Hepatocyte (in vitro differentiated cells): ENCODE measurements at regions not wholly inside any gene's neighbourhood (a gene's known extent, or its start where the extent isn't known, plus 50 kb on each side); places are given as distances from the start of the nearest gene placed in this dataset.

Source experiments
- EZH2 ChIP-seq: fragments of 200-600 bp; sonication (generic); IDR thresholded peaks from 2 replicates; pipeline ENCODE4 v1.6.1; 2016; ENCODE audit warnings: antibody characterized with exemption, mild to moderate bottlenecking, borderline replicate concordance
- TF ChIP-seq, protein P1 (sequence below): fragments of 200-600 bp; sonication (generic); IDR thresholded peaks from 2 replicates; pipeline ENCODE4 v1.5.1; 2016; ENCODE audit warnings: antibody characterized with exemption, mild to moderate bottlenecking; ENCODE audit not compliant: poor library complexity

DNA sequence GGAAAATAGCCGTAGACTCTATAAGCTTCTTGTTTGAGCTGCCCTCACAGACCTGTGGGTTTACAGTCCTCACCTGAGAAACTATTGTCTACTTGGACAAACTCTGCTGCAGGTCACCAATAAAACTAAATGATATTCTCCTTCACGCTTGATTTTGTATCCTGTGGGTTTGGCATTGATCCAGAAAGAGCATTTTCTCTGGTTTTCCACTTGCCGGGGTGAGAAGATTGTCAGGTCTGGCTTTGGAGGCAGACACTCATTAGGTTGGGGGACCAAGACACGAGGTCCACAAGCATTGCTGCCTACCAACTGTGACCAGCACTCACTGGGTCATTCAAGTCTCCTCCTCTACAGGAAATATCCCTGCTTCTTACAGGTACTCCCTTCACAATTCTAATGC is 68.5 kb downstream of the CDC14C start:
- TF ChIP-seq, protein P1, sequence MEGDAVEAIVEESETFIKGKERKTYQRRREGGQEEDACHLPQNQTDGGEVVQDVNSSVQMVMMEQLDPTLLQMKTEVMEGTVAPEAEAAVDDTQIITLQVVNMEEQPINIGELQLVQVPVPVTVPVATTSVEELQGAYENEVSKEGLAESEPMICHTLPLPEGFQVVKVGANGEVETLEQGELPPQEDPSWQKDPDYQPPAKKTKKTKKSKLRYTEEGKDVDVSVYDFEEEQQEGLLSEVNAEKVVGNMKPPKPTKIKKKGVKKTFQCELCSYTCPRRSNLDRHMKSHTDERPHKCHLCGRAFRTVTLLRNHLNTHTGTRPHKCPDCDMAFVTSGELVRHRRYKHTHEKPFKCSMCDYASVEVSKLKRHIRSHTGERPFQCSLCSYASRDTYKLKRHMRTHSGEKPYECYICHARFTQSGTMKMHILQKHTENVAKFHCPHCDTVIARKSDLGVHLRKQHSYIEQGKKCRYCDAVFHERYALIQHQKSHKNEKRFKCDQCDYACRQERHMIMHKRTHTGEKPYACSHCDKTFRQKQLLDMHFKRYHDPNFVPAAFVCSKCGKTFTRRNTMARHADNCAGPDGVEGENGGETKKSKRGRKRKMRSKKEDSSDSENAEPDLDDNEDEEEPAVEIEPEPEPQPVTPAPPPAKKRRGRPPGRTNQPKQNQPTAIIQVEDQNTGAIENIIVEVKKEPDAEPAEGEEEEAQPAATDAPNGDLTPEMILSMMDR, result no peak
- TF ChIP-seq EZH2, result no peak
